ENCODE measurements at regions not wholly inside any gene's neighbourhood (a gene's known extent, or its start where the extent isn't known, plus 50 kb on each side); places are given as distances from the start of the nearest gene placed in this dataset.

DNA sequence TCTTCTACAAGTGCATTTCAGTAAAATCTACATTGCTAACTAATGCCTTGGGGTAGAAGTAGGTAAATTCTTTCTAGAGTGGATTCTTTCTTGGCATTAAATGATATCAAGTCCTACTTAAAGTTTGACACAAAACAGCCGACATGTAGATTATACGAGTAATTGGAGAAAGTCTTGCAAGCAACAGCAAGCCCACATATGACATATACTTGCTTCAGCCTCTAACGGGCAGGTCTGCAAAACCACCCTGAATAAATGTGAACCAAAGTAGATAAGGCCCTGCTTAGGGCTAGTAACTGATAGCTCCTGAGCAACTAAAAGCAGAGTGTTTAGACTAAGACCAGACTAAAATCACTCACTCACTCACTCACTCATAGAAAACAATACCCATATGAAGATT is 203.2 kb downstream of the LTN1 start:
- TF ChIP-seq, protein P1, sequence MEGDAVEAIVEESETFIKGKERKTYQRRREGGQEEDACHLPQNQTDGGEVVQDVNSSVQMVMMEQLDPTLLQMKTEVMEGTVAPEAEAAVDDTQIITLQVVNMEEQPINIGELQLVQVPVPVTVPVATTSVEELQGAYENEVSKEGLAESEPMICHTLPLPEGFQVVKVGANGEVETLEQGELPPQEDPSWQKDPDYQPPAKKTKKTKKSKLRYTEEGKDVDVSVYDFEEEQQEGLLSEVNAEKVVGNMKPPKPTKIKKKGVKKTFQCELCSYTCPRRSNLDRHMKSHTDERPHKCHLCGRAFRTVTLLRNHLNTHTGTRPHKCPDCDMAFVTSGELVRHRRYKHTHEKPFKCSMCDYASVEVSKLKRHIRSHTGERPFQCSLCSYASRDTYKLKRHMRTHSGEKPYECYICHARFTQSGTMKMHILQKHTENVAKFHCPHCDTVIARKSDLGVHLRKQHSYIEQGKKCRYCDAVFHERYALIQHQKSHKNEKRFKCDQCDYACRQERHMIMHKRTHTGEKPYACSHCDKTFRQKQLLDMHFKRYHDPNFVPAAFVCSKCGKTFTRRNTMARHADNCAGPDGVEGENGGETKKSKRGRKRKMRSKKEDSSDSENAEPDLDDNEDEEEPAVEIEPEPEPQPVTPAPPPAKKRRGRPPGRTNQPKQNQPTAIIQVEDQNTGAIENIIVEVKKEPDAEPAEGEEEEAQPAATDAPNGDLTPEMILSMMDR (IDR thresholded peaks at IDR 0.05) = no peak
- TF ChIP-seq POLR2A (IDR thresholded peaks at IDR 0.05) (no peak), POLR2AphosphoS5 (IDR thresholded peaks at IDR 0.05) (no peak)
